ENCODE measurements at regions not wholly inside any gene's neighbourhood (a gene's known extent, or its start where the extent isn't known, plus 50 kb on each side); places are given as distances from the start of the nearest gene placed in this dataset.

GRCh38 chr5:133883916-133884315 is 84.5 kb downstream of the C5orf15 start:
- H3K4me2 ChIP-seq (ENCODE audit: low read length) = no peak overlapping the region
- no peaks in the 10 kb centered on the region for H3K9me2 ChIP-seq (ENCODE audit: insufficient read depth, low read length)
- no peaks in the 10 kb centered on the region for H3F3A ChIP-seq (ENCODE audit: insufficient read depth, low read length, poor library complexity, severe bottlenecking)
- no peaks in the 10 kb centered on the region for H3K36me3 ChIP-seq (ENCODE audit: insufficient read depth, low read length)
- no peaks in the 10 kb centered on the region for H3K9me3 ChIP-seq (ENCODE audit: low read length)
- no peak overlapping the region for H3K9ac ChIP-seq (ENCODE audit: low read length)
- no peak overlapping the region for H3K27ac ChIP-seq (ENCODE audit: low read length)
- H3K27me3 ChIP-seq (ENCODE audit: insufficient read depth, low read depth, low read length) = no peaks in the 10 kb centered on the region
- no peak overlapping the region for H3K4me3 ChIP-seq (ENCODE audit: low read length)
- H3K79me2 ChIP-seq (replicated peaks; ENCODE audit: insufficient read depth, low read length) = no peaks in the 10 kb centered on the region
- no peak overlapping the region for H2AFZ ChIP-seq (ENCODE audit: low read depth, low read length)
- no peaks in the 10 kb centered on the region for H4K20me1 ChIP-seq (ENCODE audit: insufficient read depth)
- TF ChIP-seq SMC3 (conservative IDR thresholded peaks at IDR 0.05; ENCODE audit: poor library complexity) = no peak
- no peak for TF ChIP-seq RAD21 (conservative IDR thresholded peaks at IDR 0.05)
- no peak for TF ChIP-seq CTCF (IDR thresholded peaks at IDR 0.05; ENCODE audit: poor library complexity, severe bottlenecking)
- TF ChIP-seq MXI1 (conservative IDR thresholded peaks at IDR 0.05; ENCODE audit: poor library complexity, severe bottlenecking) = no peak
- no peak for TF ChIP-seq EP300 (conservative IDR thresholded peaks at IDR 0.05; ENCODE audit: poor library complexity, severe bottlenecking)
- no peak for TF ChIP-seq POLR2AphosphoS5 (IDR thresholded peaks at IDR 0.05)
- TF ChIP-seq EZH2 (IDR thresholded peaks at IDR 0.05; ENCODE audit: borderline replicate concordance, insufficient read depth, low read length, poor library complexity, severe bottlenecking) = no peak

- Histone ChIP-seq H3K9me3 (ENCODE audit: low read length) (no peaks in the 10 kb centered on the region), H3K27ac (ENCODE audit: low read length) (no peak overlapping the region), H3K27me3 (ENCODE audit: insufficient read depth, low read depth, low read length) (no peaks in the 10 kb centered on the region), H3K79me2 (replicated peaks; ENCODE audit: insufficient read depth, low read length) (no peaks in the 10 kb centered on the region), H2AFZ (ENCODE audit: low read depth, low read length) (no peak overlapping the region), H3F3A (ENCODE audit: insufficient read depth, low read length, poor library complexity, severe bottlenecking) (no peaks in the 10 kb centered on the region), H3K4me3 (ENCODE audit: low read length) (no peak overlapping the region), H3K9me2 (ENCODE audit: insufficient read depth, low read length) (no peaks in the 10 kb centered on the region), H3K4me2 (ENCODE audit: low read length) (no peak overlapping the region), H3K36me3 (ENCODE audit: insufficient read depth, low read length) (no peaks in the 10 kb centered on the region), H3K9ac (ENCODE audit: low read length) (no peak overlapping the region), H4K20me1 (ENCODE audit: insufficient read depth) (no peaks in the 10 kb centered on the region)
- TF ChIP-seq MXI1 (conservative IDR thresholded peaks at IDR 0.05; ENCODE audit: poor library complexity, severe bottlenecking) (no peak), CTCF (IDR thresholded peaks at IDR 0.05; ENCODE audit: poor library complexity, severe bottlenecking) (no peak), SMC3 (conservative IDR thresholded peaks at IDR 0.05; ENCODE audit: poor library complexity) (no peak), REST (IDR thresholded peaks at IDR 0.05; ENCODE audit: borderline replicate concordance) (no peak), EP300 (conservative IDR thresholded peaks at IDR 0.05; ENCODE audit: poor library complexity, severe bottlenecking) (no peak), EZH2 (IDR thresholded peaks at IDR 0.05; ENCODE audit: borderline replicate concordance, insufficient read depth, low read length, poor library complexity, severe bottlenecking) (no peak), TAF1 (IDR thresholded peaks at IDR 0.05; ENCODE audit: low read depth) (no peak), POLR2AphosphoS5 (IDR thresholded peaks at IDR 0.05) (no peak), RAD21 (conservative IDR thresholded peaks at IDR 0.05) (no peak)
Measured at GRCh38 chr5:133882846-133883245, 85.6 kb downstream of the C5orf15 start.

Data from neural cell (in vitro differentiated cells).